Adrenal gland (tissue), 9 donors: ENCODE measurements at regions not wholly inside any gene's neighbourhood (a gene's known extent, or its start where the extent isn't known, plus 50 kb on each side); places are given as distances from the start of the nearest gene placed in this dataset.

Experiments used
- DNase-seq, 7 donors: peaks; one replicate each; pipeline ENCODE4 v3.0.0-alpha.2; 2019 to 2020
- H3K27ac ChIP-seq, 5 donors: fragments of 200-600 bp; sonication (generic) in 4 of 5; 1 replicate in 3 of 5; 2 replicates in 2 of 5; pipeline versions ENCODE4 v1.5.1 to v1.8.0; 2016 to 2020; ENCODE audit warnings: mild to moderate bottlenecking in 1 of 5
- H3K27me3 ChIP-seq: fragments of 200-600 bp; 2 replicates; pipeline ENCODE4 v1.8.0; 2021
- H3K36me3 ChIP-seq, 2 donors: fragments of 200-600 bp; replicated peaks in 1 of 2; 1 replicate in 1 of 2; 2 replicates in 1 of 2; pipeline versions ENCODE4 v1.5.1 to v1.8.0; 2018 to 2022
- H3K4me1 ChIP-seq, 2 donors: fragments of 200-600 bp; replicated peaks in 1 of 2; 1 replicate in 1 of 2; 2 replicates in 1 of 2; pipeline versions ENCODE4 v1.5.1 to v1.8.0; 2018 to 2021
- H3K4me3 ChIP-seq, 4 donors: fragments of 200-600 bp; sonication (generic) in 3 of 4; one replicate each; pipeline ENCODE4 v1.5.1; 2016 to 2018
- H3K9me3 ChIP-seq, 3 donors: fragments of 200-600 bp; sonication (generic) in 1 of 3; replicated peaks in 1 of 3; 1 replicate in 2 of 3; 2 replicates in 1 of 3; pipeline versions ENCODE4 v1.5.1 to v1.8.0; 2016 to 2021
- CTCF ChIP-seq, 6 experiments: fragments of 450-650 bp in 4 of 6; fragments of 200-600 bp in 2 of 6; sonication (generic) in 1 of 6; IDR thresholded peaks; 1 replicate in 5 of 6; 2 replicates in 1 of 6; pipeline versions ENCODE4 v1.5.1 to v1.8.0; 2016 to 2021; ENCODE audit warnings: antibody characterized with exemption in 6 of 6, mild to moderate bottlenecking in 2 of 6, moderate library complexity in 1 of 6
- POLR2A ChIP-seq, 2 donors: fragments of 450-650 bp; IDR thresholded peaks; one replicate each; pipeline ENCODE4 v1.6.1; 2017; ENCODE audit warnings: antibody characterized with exemption in 2 of 2, mild to moderate bottlenecking in 2 of 2, moderate library complexity in 1 of 2
- WGBS, 4 donors: extraction: QIAGEN DNeasy Blood & Tissue Kit in 2 of 4; methylation state at CpG; one replicate each; pipeline versions ENCODE4 v1.1.5 to v1.1.7; 2013 to 2017; 5-methylcytosine and 5-hydroxymethylcytosine counted together
- intact Hi-C, 2 donors: fragments of 100-400 bp; cut with DNase I; formaldehyde crosslinking; loops; one replicate each; pipeline versions ENCODE4 v1.14.1 to v1.15.0; 2022 to 2023
- donor health status: healthy with polysubstance abuse.
- donor health status: Bipolar disorder and iron deficiency.
- donor health status: DM: yes; HTN: yes; CAD: no.
- donor health status: DM: no; HTN: no; CAD: no.
- donor health status: DM: no; HTN: no; CAD: no.

GRCh38 chr9:28025186-28025585 lies 451.9 kb upstream of the C9orf72 start:
- Histone ChIP-seq H3K36me3 (no peaks in the 10 kb centered on the region), H3K9me3 (no peaks in the 10 kb centered on the region), H3K4me1 (no peaks in the 10 kb centered on the region), H3K27me3 (no peaks in the 10 kb centered on the region), H3K4me3 (no peak overlapping the region), H3K27ac (no peak overlapping the region)
- TF ChIP-seq POLR2A (IDR thresholded peaks at IDR 0.05) (no peak), CTCF (IDR thresholded peaks at IDR 0.05) (no peak)
- intact Hi-C loops, result no loop called here
- DNase-seq, result no peak
- WGBS, 4 donors, result 46 to 70% (median 49%) methylated on average over 2 of the region's 2 CpGs

DNA sequence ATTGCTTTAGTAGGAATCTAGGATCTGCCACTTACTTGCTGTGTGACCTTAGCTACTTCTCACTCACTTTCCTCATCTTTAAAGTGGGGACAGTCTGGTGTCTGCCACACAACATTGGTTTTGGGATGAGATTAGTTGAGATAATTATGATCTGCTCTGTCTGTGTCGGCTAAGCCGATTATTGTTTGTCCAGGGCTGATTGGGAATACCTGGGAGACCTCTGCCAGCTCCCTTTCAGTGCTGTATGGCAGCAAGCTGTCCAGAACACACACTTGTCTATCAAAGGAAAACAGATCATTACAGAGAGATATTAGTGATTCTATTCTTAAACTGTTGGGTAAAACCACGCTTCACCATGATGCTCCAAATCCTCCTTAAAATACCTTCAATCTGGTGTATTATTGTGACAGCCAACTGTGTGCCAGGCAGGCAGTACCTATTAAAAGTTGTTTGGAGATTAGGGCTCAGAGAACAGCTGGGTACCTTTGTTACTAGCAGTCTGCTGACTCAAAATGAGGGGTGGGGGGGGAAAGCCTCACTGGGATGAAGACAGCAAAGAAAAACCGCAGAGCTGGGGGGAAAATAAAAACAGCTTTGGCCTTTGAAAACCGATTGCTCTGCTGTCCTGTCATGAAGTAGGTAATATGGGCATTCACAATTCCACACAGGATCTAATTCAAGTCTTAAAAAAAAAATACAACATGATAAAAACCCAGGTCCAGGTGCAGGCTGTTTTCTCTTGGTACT lies 458.4 kb upstream of the C9orf72 start:
- H3K27me3 ChIP-seq, result no peaks in the 10 kb centered on the region
- no peak for TF ChIP-seq CTCF (IDR thresholded peaks at IDR 0.05)
- TF ChIP-seq POLR2A (IDR thresholded peaks at IDR 0.05), result no peak
- no peak overlapping the region for H3K4me3 ChIP-seq
- no peak for DNase-seq
- H3K9me3 ChIP-seq, result no peaks in the 10 kb centered on the region
- intact Hi-C loops, result no loop called here
- H3K36me3 ChIP-seq, result no peaks in the 10 kb centered on the region
- no peak overlapping the region for H3K27ac ChIP-seq
- no peaks in the 10 kb centered on the region for H3K4me1 ChIP-seq
- WGBS, 4 donors, result 69 to 71% (median 70%) methylated on average over 5 of the region's 5 CpGs

- no peak overlapping the region for H3K27ac ChIP-seq
- TF ChIP-seq CTCF (IDR thresholded peaks at IDR 0.05) (no peak), POLR2A (IDR thresholded peaks at IDR 0.05) (no peak)
- no peaks in the 10 kb centered on the region for H3K9me3 ChIP-seq
- intact Hi-C loops, result no loop called here
- 88 to 97% (median 93%) methylated on average over 2 of the region's 2 CpGs for WGBS, 4 donors
- H3K36me3 ChIP-seq, result no peaks in the 10 kb centered on the region
- no peaks in the 10 kb centered on the region for H3K27me3 ChIP-seq
- no peak overlapping the region for H3K4me3 ChIP-seq
- no peak for DNase-seq
- no peaks in the 10 kb centered on the region for H3K4me1 ChIP-seq
Observed at GRCh38 chr9:28032268-28032590, 458.9 kb upstream of the C9orf72 start.

GRCh38 chr9:28034242-28034641 lies 461.0 kb upstream of the C9orf72 start:
- TF ChIP-seq POLR2A (IDR thresholded peaks at IDR 0.05), result no peak
- DNase-seq, result no peak
- Histone ChIP-seq H3K4me1 (no peaks in the 10 kb centered on the region), H3K27me3 (no peaks in the 10 kb centered on the region), H3K36me3 (no peaks in the 10 kb centered on the region), H3K27ac (no peak overlapping the region), H3K4me3 (no peak overlapping the region), H3K9me3 (no peaks in the 10 kb centered on the region)
- intact Hi-C loops, result no loop called here
- WGBS, 4 donors, result 54 to 63% (median 59%) methylated on average over 6 of the region's 6 CpGs

DNA sequence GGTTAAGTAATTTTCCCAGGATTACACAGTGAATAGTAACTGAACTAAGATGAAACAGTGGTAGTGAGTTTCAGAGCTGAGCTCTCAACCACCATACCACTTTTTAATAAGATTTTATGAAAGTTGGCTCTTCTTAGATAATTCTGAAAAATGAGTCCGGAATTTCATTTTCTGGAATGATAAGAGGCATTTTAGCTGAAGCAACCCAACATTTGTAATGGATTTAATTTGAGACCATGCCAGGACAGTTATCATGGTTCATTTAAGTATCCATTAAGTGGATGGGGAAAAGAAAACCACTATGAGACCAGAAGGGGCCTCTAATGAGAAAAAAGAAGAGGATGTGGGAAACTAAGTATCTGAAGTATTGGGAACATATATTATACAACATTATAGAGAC lies 464.7 kb upstream of the C9orf72 start:
- no peak for DNase-seq
- intact Hi-C loops, result no loop called here

More for the DNA sequence above, 464.7 kb upstream of the C9orf72 start:
- 51 to 81% (median 56%) methylated on average over 1 of the region's 1 CpG for WGBS, 4 donors
- H3K27ac ChIP-seq, result no peak overlapping the region
- no peaks in the 10 kb centered on the region for H3K4me1 ChIP-seq
- no peak overlapping the region for H3K4me3 ChIP-seq
- no peaks in the 10 kb centered on the region for H3K27me3 ChIP-seq
- no peaks in the 10 kb centered on the region for H3K9me3 ChIP-seq
- H3K36me3 ChIP-seq, result no peaks in the 10 kb centered on the region
- TF ChIP-seq CTCF (IDR thresholded peaks at IDR 0.05) (no peak), POLR2A (IDR thresholded peaks at IDR 0.05) (no peak)
